Left forelimb (tissue), 1 donor: ENCODE measurements at regions not wholly inside any gene's neighbourhood (a gene's known extent, or its start where the extent isn't known, plus 50 kb on each side); places are given as distances from the start of the nearest gene placed in this dataset.

Source experiments
- DNase-seq: peaks from one replicate; pipeline ENCODE4 v3.0.0-alpha.2; 2018; ENCODE audit warnings: low spot score

DNA sequence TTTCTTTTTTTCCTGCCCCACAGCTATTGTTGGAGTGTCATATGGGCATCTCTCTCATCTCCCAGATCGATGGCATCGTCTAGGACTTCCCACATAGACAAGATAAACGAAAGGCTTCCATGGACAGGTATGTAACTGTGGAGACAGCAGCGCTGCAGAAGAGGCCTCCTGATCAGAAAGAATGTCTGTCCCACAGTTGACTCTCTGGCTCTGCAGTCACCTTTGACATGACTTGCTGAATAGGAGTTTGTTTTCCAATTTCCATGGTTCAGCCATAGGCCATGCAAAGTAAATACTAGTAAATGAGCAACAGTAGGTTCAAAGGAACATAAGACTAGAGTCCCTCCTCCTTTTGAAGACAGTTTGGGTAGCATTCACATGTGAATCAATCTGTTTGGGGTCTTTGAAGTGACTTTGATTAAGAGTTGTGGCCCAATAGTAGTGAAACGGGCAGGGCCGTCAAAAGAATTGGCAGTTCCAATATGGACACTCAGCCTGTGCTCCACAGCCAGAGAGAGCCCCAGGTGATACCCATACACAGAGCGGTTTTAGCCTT lies 134.7 kb upstream of the IFNGR1 start:
- no peak for DNase-seq

DNA sequence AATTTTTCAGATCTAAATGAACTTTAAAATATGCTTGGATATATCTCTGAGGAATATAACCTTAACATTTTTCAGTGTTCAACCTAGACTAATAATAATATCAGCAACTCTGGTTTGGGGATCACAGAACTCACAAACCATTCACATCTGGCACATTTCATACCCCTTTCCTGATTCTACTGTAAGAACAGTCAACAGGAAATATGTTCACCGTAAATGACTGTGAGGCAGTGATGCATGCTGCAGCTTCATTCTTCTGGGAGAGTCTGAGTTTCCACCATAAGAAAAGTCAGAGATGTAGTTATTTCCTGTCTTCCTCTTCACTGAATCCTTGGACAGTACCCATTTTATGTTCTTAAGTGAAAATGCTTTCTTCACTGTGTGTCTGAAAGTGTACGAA lies 134.2 kb upstream of the IFNGR1 start:
- DNase-seq: no peak

DNA sequence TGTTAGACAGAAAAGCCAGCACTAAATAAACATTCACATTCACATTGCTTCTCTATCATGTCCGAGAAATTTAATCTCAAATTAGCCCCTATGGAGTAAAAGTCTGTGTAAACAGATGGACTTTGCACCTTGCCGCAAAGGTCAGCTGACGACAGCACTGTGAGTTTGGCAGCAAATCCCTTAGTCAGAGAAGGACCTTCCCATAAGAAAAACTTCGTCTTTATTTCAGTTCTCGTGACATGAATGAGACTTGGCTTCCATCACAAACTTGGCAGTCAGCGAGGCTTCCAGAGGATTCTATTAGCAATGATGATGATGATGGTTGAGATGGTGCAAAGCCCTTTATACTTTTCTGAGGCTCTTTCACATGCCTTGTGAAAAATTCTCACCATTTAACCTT lies 133.7 kb upstream of the IFNGR1 start:
- no peak for DNase-seq

DNA sequence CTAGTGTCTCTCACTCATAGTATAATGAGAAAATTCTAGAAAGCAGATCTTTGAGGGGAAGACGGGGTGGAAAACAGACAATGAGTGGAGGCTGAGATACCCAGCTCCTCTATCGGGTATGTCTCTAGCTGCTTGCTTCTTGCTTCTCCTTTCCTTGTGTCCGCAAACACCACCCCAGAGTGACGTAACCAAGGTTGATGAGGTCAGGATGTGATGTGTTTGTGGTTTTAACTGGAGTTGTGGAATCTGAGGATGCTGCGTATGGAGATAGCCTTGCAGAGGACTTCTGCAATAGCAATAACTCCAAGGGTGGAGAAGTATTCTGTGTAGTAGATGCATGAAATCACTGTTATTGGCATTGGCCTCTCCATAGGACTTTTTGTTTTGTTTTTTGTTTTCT lies 132.7 kb upstream of the IFNGR1 start:
- DNase-seq: no peak

DNA sequence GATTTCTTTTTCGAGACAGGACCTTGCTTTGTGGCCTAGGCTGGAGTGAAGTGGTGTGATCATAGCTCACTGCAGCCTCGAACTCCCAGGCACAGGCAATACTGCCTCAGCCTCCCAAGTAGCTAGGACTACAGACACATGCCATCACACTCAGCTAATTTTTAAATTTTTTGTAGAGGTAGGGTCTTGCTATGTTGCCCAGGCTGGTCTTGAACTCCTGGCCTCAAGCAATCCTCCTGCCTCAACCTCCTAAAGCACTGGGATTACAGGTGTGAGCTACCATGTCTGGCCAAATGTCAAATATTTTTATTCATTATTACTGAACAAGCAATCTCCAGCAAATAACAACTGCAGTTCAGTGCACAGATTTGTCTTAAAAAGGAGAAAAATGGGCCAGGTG lies 131.7 kb upstream of the IFNGR1 start:
- DNase-seq: no peak

DNA sequence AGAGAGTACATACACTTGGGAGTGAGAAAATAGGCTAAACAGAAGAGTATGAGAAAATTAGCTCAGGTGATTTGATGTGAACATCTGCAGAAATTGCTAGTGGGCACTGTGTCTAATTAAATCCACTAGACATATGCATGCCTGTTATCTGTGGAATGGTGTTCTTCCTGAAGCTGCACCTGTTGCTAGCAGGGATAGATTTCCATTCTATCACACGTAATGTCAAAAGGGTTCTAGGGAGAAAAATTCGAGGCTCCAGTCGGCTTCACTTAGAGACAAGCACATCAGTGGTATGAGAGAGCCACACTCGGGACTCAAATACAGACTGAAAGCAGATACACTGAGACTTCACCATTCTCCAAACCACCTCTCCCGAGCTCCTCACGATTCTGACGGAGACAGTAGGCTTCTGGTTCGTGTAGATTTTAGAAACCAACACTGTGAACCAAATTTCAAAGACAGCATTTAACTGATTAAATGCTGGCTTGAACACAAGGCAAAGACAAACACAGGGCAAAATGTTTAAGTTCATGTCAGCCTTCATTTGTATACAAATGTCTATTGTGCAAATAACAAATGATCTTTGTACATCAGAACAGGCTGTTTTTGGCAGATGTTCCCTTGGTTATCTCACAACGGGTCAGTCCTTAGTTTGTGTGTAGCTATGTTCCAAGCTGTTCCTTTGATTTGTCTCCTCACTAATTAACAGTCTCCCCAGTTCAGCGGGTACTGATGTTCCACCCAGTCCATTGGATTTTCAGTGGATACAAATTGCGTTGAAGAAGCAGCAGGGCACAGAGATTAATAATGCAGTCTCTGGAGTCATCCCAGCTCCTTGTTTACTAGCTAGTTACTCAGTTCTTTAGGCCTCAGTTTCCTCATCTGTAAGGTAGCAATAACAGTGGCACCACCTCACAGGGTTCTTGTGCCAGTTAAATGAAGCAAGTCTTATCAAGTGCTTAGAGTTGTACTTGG lies 131.0 kb upstream of the IFNGR1 start:
- no peak for DNase-seq

DNA sequence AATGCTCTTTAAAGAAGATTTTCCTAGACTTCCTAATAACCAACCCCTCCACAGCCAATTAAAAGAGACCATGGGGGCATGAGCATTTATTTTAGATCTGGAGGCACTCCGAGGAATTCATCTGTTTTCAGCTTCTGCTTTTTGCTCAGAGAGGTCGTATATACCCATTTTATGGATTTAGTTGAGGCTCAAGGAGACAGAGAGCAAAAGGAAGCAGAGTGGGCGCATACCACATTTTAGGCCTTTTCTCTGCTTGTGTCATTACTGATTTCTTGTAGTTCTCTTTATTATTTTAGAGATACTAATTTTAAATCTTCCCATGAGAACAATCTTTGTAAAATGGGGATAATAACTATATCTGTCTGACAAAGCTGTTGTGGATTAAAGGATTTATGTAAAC lies 129.6 kb upstream of the IFNGR1 start:
- no peak for DNase-seq

DNA sequence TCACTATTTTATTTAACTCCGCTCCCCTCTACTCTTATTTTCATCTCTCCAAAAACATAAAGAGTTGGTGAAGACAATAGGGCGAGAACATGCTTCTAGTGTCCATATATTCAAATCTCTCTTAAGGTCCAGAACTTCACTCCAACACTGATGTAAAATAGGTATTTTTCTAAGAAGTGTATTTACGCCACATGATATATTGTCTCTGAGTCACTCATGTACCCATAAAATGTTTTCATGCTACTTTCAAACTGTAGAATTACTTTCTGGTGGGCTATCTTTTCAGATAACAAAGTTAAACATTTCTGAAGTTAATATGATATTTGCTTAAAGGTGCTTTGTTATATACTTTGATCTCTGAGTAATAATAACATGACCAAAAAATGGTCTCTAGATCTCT lies 124.1 kb upstream of the IFNGR1 start:
- DNase-seq: no peak

DNA sequence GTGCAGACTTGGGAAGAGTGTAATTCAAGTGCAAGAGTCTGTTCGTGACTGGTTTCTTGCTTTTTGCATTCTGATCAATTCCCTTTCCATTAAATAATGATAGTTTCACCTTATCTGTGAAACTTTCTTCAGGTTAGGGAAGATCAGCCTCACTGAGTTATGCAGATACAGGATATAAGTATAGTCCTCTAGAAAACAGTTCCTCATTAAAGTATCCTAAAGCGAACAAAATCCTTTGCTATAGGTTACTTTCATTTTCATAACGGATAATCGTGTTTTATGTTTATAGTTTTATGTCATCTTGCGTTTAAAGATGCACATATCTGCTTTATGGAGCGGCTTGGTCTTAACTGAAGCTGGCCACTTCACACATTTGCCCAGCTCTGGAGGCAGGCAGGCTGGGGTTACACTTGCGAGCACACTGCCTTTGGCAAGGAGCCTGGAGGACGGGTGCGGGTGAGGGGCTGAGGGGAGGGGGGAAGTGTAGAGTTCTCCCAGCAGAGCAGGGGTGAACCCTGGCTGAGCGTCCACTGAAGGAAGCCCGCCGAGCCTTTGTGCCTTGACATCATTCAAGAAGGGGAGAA lies 123.5 kb upstream of the IFNGR1 start:
- DNase-seq: no peak

DNA sequence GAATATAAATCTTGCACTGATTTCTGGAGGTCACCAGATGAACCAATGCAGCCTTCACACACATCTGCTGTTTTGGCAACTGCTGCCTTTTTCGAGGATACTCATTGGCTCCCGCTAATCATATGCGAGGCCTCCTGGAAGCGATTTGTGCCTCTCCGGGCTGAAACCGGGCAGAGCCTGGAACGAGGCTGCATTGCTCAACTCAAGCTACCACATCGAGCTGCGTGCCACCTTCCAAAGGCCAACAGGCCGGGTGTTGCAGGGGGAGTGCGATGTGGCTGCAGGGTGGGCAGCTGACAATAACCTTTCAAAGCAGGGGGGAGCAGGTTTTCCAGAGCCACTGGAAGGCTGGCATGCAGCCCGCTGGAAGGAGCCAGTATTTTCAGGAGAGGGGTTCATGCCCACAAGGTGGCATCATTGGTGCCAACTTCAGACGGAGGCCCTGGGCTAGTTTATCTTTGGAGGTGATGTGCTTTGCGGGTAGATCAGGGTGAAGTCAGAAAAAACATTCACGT lies 122.6 kb upstream of the IFNGR1 start:
- no peak for DNase-seq

DNA sequence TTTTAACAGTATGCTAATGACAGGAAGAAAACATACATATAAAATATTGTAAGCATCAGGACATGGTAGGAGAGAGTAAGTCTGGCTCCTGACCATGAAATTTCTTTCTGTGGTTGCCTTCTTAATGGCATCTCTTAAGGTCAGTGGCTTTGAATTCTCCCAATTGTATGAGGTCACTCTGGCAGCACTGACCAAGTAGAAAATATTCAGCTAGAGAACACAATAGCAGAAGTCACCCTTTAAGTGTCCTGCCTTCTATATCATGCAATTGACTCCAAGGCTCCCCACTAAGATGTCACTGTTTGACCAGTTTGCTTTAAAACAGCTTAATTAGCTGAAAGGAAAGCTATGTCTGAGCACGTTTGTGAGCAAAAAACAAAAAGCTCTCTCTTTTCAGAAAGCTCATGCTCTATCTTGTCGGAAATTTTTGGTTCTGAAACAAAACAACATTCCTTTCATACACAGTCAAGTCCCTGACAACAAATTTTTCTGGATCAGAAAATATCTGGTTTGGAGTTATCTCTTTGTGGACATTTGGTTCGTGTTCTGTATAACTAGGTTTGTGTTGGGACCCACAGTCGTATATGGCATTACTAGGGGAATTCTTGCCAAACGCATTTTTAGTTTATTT lies 120.9 kb upstream of the IFNGR1 start:
- no peak for DNase-seq

DNA sequence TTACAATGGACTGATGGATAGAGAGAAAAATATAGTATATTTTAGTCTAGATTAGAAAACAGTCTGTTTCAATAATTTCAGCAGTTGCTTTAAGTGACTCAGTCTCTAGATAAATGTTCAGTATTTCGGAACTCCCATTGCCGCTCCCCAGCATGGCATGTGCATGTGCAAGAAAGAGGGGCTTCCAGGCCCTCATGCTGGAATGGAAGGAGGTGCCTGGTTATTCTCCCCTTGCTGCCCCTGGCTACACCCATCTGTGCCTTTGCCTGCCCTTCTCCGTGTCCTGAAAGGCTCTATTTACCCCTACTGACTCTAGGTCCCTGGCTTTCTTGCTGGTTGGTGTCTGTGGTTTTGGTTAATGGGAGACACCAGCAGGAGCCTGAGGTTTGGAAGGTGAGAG lies 115.7 kb upstream of the IFNGR1 start:
- no peak for DNase-seq

DNA sequence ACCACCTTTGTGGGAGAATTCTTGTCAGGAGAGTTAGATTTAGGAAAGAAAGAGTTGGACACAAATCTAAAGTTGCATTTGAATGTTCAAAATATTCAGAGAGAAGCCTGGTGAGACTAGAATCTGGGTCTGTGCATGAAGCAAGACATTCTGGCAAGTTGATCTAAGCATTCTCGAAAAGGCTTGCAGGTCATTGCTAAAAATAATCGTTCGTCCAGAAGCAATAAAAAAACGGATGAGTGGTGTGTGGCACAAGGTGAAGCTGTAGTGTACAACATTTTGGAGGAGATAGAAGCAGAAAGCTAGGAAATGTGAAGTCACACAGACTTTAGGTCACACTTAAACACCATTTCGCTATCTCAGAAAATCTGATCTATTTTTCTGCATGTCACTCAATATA lies 114.9 kb upstream of the IFNGR1 start:
- no peak for DNase-seq

DNA sequence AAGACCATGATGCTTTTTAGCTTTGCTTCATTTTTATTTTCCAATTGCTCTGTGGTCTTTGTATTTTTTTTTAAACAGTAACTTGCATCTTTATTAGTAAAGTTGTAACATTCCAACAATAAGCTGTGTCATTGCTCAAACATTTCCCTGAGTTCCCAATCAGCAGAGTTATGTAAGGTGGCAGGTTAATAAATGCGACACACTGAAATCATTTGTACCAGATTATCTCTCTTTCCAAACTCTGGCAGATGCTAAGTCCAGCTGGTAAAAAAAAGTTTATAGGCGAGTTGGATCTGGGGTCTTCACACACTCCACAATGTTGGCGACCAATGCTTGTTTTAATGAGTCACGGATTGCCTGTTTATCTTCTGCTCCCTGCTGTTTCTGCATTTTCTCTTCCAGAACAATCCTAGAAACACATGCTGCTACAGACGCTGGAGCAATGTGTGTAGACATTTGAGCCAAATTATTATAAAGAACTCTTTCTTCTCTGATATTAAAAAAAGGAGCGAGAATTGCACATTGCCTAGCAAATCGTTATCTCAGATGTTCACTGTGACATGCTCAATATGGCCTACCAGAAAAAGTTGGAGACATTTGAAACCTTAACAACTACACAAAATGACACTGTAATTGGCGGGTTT lies 113.6 kb upstream of the IFNGR1 start:
- no peak for DNase-seq

DNA sequence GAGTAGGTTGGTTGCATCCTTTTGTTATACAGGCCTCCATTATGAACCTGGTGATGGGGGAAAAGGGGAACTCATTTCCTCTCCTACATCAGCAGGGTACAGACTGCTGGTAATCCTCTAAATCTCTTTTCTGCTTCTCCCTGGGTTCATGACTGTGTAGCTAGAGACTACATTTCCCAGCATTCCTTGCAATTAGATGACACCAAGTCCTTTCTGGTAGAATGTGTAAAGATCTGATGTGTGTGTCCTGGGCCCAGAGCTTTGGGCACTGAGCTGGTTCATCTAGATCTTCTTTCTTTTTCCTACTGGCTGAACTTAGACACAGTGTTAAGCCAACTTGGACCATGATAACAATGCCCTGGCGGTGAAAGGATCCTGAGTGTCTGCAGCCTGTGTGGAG lies 104.7 kb upstream of the IFNGR1 start:
- no peak for DNase-seq

DNA sequence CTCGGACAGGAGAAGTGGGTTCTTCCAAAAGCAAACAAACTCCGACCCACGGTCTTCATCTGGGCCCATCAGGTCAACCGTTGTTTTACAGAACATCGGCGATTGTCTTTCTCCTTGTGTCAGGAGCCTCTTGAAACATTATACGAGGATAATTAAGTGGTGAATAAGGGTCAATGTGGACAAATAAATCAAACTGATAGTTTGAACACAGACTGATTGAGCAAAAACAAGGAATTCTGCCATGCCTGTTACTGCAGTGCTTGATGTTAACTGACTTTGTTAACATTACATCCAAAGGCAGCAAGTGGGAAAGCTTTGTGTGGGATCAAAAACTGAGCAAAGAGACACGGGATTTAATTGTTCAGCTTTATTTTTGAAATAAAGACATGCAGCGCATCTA lies 101.1 kb upstream of the IFNGR1 start:
- no peak for DNase-seq

DNA sequence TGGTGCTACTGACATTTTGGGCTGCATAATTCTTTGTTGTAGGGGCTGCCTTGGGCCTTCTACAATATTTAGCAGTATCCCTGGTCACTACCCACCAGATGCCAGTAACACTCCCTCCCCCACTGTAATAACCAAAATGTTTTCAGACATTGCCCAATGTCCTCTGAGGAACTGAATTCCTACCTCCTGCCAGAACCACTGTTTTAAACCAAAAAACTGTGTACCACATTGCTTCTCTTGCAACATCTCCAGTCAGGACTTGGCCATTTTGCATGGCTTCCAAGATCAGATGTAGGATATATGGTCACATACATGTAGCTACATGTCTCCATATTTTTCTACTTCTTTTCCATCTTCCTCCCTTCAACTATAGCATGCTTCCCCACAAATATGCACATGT lies 97.4 kb upstream of the IFNGR1 start:
- no peak for DNase-seq

DNA sequence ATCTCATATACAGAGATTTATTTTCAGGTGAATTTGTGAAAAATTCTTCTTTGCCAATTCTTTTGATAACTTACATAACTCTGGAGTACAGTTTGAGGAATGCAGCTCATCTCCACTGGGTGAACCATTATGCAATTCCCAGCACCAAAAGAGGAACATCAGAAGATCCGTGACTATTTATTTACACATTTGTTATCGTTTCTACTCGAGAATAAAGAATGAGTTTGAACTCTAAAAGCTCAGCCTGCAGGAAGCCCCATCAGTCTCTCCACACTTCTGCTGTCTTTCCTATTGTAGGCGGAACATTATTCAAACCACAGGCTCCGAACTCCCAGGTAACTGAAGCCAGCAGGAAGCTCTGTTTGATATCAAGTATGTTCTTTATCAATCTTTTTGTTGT lies 95.9 kb upstream of the IFNGR1 start:
- DNase-seq: no peak

DNA sequence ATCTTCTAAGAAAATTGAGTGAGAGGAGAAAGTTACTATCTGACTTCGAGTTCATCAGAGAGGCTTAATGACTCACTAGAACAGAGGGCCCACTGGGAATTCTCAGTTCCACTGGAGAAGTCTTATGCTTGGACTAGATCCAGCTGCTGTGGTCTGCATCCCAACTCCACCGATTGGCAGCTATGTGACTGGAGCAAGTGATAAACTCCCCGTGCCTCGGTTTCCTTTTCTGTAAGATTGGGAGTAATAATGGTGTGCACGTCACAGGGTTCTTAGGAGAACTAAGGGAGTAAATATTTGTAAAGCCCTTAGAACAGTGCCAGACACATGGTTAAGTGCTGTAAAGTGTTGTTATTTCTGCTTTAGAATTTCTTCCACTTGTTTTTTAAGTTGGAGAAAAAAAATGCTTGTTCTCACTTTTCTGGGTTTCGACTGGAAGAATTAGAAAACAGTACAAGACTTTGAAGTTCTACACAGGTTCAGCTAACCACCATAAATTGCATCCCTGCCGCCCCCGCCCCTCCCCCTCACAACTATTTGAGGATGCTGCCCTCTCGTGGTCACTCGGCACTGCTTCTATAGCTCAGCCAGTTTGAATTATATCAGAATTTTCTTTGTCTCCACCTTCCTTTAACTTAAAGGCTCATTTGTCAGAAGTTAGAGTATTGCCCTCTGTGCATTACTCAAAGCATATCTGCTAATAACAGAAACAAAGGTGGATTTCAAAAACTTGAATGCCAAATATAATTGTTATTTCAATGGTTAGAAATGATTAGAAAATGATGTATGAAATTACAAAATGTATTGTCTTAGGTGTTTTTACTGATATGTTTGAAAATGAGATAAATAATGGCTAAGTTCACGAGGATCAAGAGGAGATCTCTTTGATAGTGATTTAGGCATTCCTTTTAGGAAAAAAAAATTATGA lies 95.0 kb upstream of the IFNGR1 start:
- peak; percentile 80 for DNase-seq

DNA sequence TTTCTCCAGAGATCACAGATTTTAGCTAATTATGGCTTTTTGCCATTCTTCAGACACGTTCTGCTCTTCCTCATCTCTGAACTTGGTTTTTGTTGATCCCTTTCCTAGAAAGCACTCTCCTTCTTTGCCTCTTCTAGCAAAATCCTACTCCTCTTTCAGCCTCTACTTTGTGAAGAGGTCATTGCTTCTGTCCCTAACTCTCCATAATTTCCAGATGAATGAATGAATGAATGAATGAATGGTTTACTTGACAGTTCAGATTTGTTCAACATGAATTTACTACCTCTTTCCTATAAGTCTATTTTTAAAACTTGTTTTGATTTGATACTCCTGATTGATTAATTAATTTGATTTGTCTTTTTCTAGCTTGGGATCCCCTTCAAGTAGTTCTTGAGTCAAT lies 94.0 kb upstream of the IFNGR1 start:
- no peak for DNase-seq

DNA sequence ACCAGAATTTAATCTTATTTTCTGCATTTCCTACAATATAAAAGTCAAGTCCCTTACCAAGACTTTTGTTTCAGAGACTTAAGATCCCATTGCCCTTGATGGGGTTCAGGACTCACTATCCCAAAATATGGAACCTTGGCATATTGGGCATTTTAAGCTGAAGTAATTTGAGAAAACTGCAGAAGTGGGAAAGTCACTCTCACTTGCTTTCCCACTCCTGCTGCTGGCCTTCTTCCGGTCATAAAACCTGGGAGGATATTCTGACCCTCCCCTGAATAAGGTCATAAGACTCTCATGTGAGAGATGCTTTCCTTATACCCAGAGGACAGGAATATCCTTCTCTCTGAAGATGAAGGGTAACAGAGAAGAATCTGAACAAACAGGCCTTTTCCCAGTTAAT lies 92.8 kb upstream of the IFNGR1 start:
- DNase-seq: no peak
